A549 (cell line): ENCODE measurements at regions not wholly inside any gene's neighbourhood (a gene's known extent, or its start where the extent isn't known, plus 50 kb on each side); places are given as distances from the start of the nearest gene placed in this dataset.

Experiments
- ATAC-seq, 2 experiments: fragments of 200-7000 bp in 1 of 2; fragments of >200 bp in 1 of 2; cut with Nextera tagmentation in 1 of 2; cut with Tn5 transposase in 1 of 2; 3 replicates each; pipeline versions ENCODE4 v1.8.0 to v1.9.1; 2018 to 2020; ENCODE audit warnings: mild to moderate bottlenecking in 1 of 2, moderate library complexity in 1 of 2
- CTCF ChIA-PET: fragments of 300-600 bp; sonication (Branson Sonifier 250); formaldehyde crosslinking; extraction: SDS; loops from one replicate; lab custom pipeline; 2021; ENCODE audit warnings: antibody characterized with exemption, inconsistent platforms; lab: Yijun Ruan, JAX
- POLR2A ChIA-PET: fragments of 350-600 bp; formaldehyde crosslinking; extraction: SDS; loops from one replicate; lab custom pipeline; 2021; ENCODE audit warnings: antibody characterized with exemption, inconsistent platforms; lab: Yijun Ruan, JAX
- DNase-seq, 2 experiments: peaks; one replicate each; pipeline versions ENCODE4 v3.0.0 to v3.0.0-alpha.2; 2011 to 2016; ENCODE audit warnings: low read depth in 1 of 2, low spot score in 1 of 2
- FAIRE-seq: peaks from 2 replicates; lab custom pipeline; 2011; peaks lifted over from hg19 to GRCh38; lab: Jason Lieb, UNC
- H3K27ac ChIP-seq, 2 experiments: fragments of >200 bp; sonication (Bioruptor Twin); formaldehyde crosslinking; 3 replicates each; pipeline ENCODE4 v1.5.1; 2016 to 2017
- H3K4me1 ChIP-seq: fragments of >200 bp; sonication (Bioruptor Twin); formaldehyde crosslinking; 3 replicates; pipeline ENCODE4 v1.6.1; 2016
- H3K4me2 ChIP-seq: fragments of >200 bp; sonication (Bioruptor Twin); formaldehyde crosslinking; 3 replicates; pipeline ENCODE4 v1.6.1; 2016
- H3K4me3 ChIP-seq: fragments of >200 bp; sonication (Bioruptor Twin); formaldehyde crosslinking; 3 replicates; pipeline ENCODE4 v1.5.1; 2016
- H3K9me3 ChIP-seq: fragments of >200 bp; sonication (Bioruptor Twin); formaldehyde crosslinking; 3 replicates; pipeline ENCODE4 v1.6.1; 2016
- ATOH8 ChIP-seq: fragments of 250-450 bp; sonication (Bioruptor Pico); IDR thresholded peaks from 2 replicates; pipeline ENCODE4 v1.5.0; 2020; ENCODE audit warnings: low read depth, mild to moderate bottlenecking, moderate library complexity
- CEBPB ChIP-seq, 2 experiments: fragments of >200 bp in 1 of 2; sonication (Bioruptor Twin) in 1 of 2; formaldehyde crosslinking in 1 of 2; IDR thresholded peaks; 2 replicates each; pipeline ENCODE4 v1.6.1; 2012 to 2016
- FOSB ChIP-seq: fragments of 250-450 bp; sonication (Bioruptor Pico); IDR thresholded peaks from 2 replicates; pipeline ENCODE4 v1.5.0; 2020; ENCODE audit warnings: mild to moderate bottlenecking, moderate library complexity
- FOXS1 ChIP-seq: fragments of 250-450 bp; sonication (Bioruptor Pico); IDR thresholded peaks from 2 replicates; pipeline ENCODE4 v1.5.0; 2020; ENCODE audit warnings: mild to moderate bottlenecking, moderate library complexity
- GATA3 ChIP-seq: IDR thresholded peaks from 2 replicates; pipeline ENCODE4 v1.6.1; 2012; ENCODE audit warnings: borderline replicate concordance
- HOXB13 ChIP-seq: fragments of 250-450 bp; sonication (Bioruptor Pico); IDR thresholded peaks from 2 replicates; pipeline ENCODE4 v1.5.0; 2020; ENCODE audit warnings: low read depth, mild to moderate bottlenecking, moderate library complexity
- KDM5A ChIP-seq: fragments of 200-600 bp; sonication (generic); IDR thresholded peaks from 2 replicates; pipeline ENCODE4 v1.6.1; 2016; ENCODE audit warnings: antibody characterized with exemption, mild to moderate bottlenecking
- MAFK ChIP-seq: fragments of 450-650 bp; IDR thresholded peaks from 2 replicates; pipeline ENCODE4 v1.6.1; 2014; ENCODE audit not compliant: partially characterized antibody
- NFE2L2 ChIP-seq: fragments of 150-350 bp; conservative IDR thresholded peaks from 2 replicates; pipeline ENCODE4 v1.6.1; 2014; ENCODE audit warnings: low read length
- RAD21 ChIP-seq, 2 experiments: fragments of >200 bp in 1 of 2; sonication (Bioruptor Twin) in 1 of 2; formaldehyde crosslinking in 1 of 2; IDR thresholded peaks in 1 of 2; conservative IDR thresholded peaks in 1 of 2; 2 replicates in 1 of 2; 3 replicates in 1 of 2; pipeline ENCODE4 v1.6.1; 2012 to 2018; ENCODE audit warnings: inconsistent platforms in 1 of 2
- RCOR1 ChIP-seq: fragments of 150-350 bp; IDR thresholded peaks from 2 replicates; pipeline ENCODE4 v1.6.1; 2014; ENCODE audit warnings: antibody characterized with exemption, low read length, low read depth
- SMC3 ChIP-seq: fragments of >200 bp; sonication (Bioruptor Twin); formaldehyde crosslinking; IDR thresholded peaks from 3 replicates; pipeline ENCODE4 v1.6.1; 2018; ENCODE audit warnings: inconsistent platforms
- TP53 ChIP-seq: fragments of 250-450 bp; sonication (Bioruptor Pico); IDR thresholded peaks from 2 replicates; pipeline ENCODE4 v1.5.0; 2021; ENCODE audit warnings: mild to moderate bottlenecking, moderate library complexity
- ZNF302 ChIP-seq: fragments of 250-450 bp; sonication (Bioruptor Pico); IDR thresholded peaks from 2 replicates; pipeline ENCODE4 v1.9.0; 2021; ENCODE audit warnings: inconsistent platforms, mild to moderate bottlenecking, moderate library complexity
- WGBS: methylation state at CpG from one replicate; pipeline ENCODE4 v1.1.6; 2017; ENCODE audit errors: missing lambda C conversion rate; 5-methylcytosine and 5-hydroxymethylcytosine counted together
- TF ChIP-seq, protein P1 (sequence below): fragments of 450-650 bp; IDR thresholded peaks from 2 replicates; pipeline ENCODE4 v1.6.1; 2014; ENCODE audit warnings: antibody characterized with exemption
- TF ChIP-seq, protein P2 (sequence below): fragments of 150-350 bp; IDR thresholded peaks from 2 replicates; pipeline ENCODE4 v1.6.1; 2014; ENCODE audit warnings: low read depth, mild to moderate bottlenecking, low read length

DNA sequence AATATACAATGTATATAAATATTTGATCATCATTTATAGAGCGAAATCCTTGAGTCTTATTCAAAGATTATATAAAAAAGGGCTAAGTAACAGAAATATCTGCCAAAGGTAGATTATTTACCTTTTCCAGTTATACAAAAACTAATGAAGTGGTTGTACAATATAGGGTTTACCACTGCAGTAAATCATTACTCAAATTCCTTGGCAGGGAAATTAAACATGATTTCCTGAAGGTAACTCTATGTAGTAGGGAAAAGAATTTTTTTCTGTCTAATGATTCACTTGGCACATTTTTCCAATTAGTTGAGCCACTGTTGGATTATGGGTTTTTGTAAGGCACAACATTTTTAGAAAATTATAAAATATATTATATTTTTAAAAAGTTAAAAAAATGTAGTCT, 129.6 kb downstream of the NR2F2 start:
- CTCF ChIA-PET: no interaction called here
- no peak overlapping the region for H3K27ac ChIP-seq
- H3K4me1 ChIP-seq: no peaks in the 10 kb centered on the region
- DNase-seq: no peak
- TF ChIP-seq MAFK (no peak), TP53 (no peak), FOXS1 (CRISPR knock-in tag) (no peak), ZNF302 (CRISPR knock-in tag) (no peak), GATA3 (no peak), RCOR1 (no peak), HOXB13 (CRISPR knock-in tag) (no peak), KDM5A (no peak), CEBPB (IDR thresholded peaks at IDR 0.05) (no peak), ATOH8 (no peak)
- TF ChIP-seq, protein P1, sequence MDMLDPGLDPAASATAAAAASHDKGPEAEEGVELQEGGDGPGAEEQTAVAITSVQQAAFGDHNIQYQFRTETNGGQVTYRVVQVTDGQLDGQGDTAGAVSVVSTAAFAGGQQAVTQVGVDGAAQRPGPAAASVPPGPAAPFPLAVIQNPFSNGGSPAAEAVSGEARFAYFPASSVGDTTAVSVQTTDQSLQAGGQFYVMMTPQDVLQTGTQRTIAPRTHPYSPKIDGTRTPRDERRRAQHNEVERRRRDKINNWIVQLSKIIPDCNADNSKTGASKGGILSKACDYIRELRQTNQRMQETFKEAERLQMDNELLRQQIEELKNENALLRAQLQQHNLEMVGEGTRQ: no peak
- POLR2A ChIA-PET: no interaction called here
- no peaks in the 10 kb centered on the region for H3K9me3 ChIP-seq
- 1% methylated on average over 1 of the region's 1 CpG for WGBS
- H3K4me3 ChIP-seq: no peak overlapping the region
- no peak overlapping the region for H3K4me2 ChIP-seq
- FAIRE-seq: no peak
- no peak for ATAC-seq

- FAIRE-seq (peak; percentile 59), DNase-seq (no peak), ATAC-seq (no peak)
- H3K4me1 ChIP-seq: no peaks in the 10 kb centered on the region
- TF ChIP-seq RAD21 (conservative IDR thresholded peaks at IDR 0.05 in 1 of 2, IDR thresholded peaks at IDR 0.05 in 1 of 2) (0 out of 5 replicates have a peak, but pooled peaks of 1 of the 2 experiments have one; percentile 15), FOSB (no peak), NFE2L2 (no peak)
- TF ChIP-seq, protein P2, sequence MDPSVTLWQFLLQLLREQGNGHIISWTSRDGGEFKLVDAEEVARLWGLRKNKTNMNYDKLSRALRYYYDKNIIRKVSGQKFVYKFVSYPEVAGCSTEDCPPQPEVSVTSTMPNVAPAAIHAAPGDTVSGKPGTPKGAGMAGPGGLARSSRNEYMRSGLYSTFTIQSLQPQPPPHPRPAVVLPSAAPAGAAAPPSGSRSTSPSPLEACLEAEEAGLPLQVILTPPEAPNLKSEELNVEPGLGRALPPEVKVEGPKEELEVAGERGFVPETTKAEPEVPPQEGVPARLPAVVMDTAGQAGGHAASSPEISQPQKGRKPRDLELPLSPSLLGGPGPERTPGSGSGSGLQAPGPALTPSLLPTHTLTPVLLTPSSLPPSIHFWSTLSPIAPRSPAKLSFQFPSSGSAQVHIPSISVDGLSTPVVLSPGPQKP: no peak
- H3K27ac ChIP-seq: no peak overlapping the region
- 27% methylated on average over 21 of the region's 21 CpGs for WGBS
- no peak overlapping the region for H3K4me2 ChIP-seq
- H3K4me3 ChIP-seq: no peak overlapping the region
- H3K9me3 ChIP-seq: no peaks in the 10 kb centered on the region
- ChIA-PET POLR2A (no interaction called here), CTCF (interaction anchor here (0.7 to 2.1 kb wide), 6 partner anchors 9 to 135 kb away, joined by 3 to 9 read pairs (median 3); no protein-coding TSS in a partner anchor)
Observed at GRCh38 chr15:96462768-96463750, 132.6 kb downstream of the NR2F2 start.

- FAIRE-seq: no peak
- POLR2A ChIA-PET: no interaction called here
- TF ChIP-seq TP53: no peak
- TF ChIP-seq MAFK: peak; percentile 77
- no peak for TF ChIP-seq SMC3
- no peak for TF ChIP-seq GATA3
- DNase-seq: no peak
- H3K4me2 ChIP-seq: no peak overlapping the region
- no peak overlapping the region for H3K27ac ChIP-seq
- H3K9me3 ChIP-seq: no peaks in the 10 kb centered on the region
- no peak overlapping the region for H3K4me3 ChIP-seq
- CTCF ChIA-PET: interaction anchor here (0.9 kb wide), 1 partner anchor 14 kb away, joined by 3 read pairs; no protein-coding TSS in a partner anchor
- WGBS: 1% methylated on average over 4 of the region's 4 CpGs
- ATAC-seq: no peak
- no peaks in the 10 kb centered on the region for H3K4me1 ChIP-seq
Observed at GRCh38 chr15:96466389-96466947, 136.0 kb downstream of the NR2F2 start.
